H9 (cell line): ENCODE measurements at regions not wholly inside any gene's neighbourhood (a gene's known extent, or its start where the extent isn't known, plus 50 kb on each side); places are given as distances from the start of the nearest gene placed in this dataset.

Source experiments
- DNase-seq: peaks from one replicate; pipeline ENCODE4 v3.0.0-alpha.2; 2017
- H2AFZ ChIP-seq: one replicate; pipeline ENCODE4 v1.6.1; 2013; ENCODE audit warnings: mild to moderate bottlenecking, low read length, control low read depth, moderate library complexity
- H2AK5ac ChIP-seq: 2 replicates; pipeline ENCODE4 v1.6.1; 2013; ENCODE audit warnings: low read length, control low read depth, mixed read lengths; ENCODE audit not compliant: insufficient read length
- H2BK120ac ChIP-seq: one replicate; pipeline ENCODE4 v1.6.1; 2013; ENCODE audit warnings: low read depth, mild to moderate bottlenecking, low read length, control low read depth, inconsistent platforms; ENCODE audit not compliant: poor library complexity, severe bottlenecking
- H2BK12ac ChIP-seq: 2 replicates; pipeline ENCODE4 v1.6.1; 2013; ENCODE audit warnings: low read length, control low read depth, mixed read lengths, low read depth; ENCODE audit not compliant: insufficient read length
- H2BK15ac ChIP-seq: 2 replicates; pipeline ENCODE4 v1.6.1; 2013; ENCODE audit warnings: low read depth, low read length, control low read depth
- H2BK20ac ChIP-seq: one replicate; pipeline ENCODE4 v1.6.1; 2013; ENCODE audit warnings: low read depth, mild to moderate bottlenecking, low read length, control low read depth, inconsistent platforms; ENCODE audit not compliant: poor library complexity, severe bottlenecking
- H2BK5ac ChIP-seq: 2 replicates; pipeline ENCODE4 v1.6.1; 2013; ENCODE audit warnings: low read length, control low read depth, mixed read lengths; ENCODE audit not compliant: insufficient read length
- H3K14ac ChIP-seq: 2 replicates; pipeline ENCODE4 v1.6.1; 2013; ENCODE audit warnings: low read length, control low read depth; ENCODE audit not compliant: insufficient read depth
- H3K18ac ChIP-seq: 2 replicates; pipeline ENCODE4 v1.6.1; 2013; ENCODE audit warnings: low read depth, mild to moderate bottlenecking, mixed read lengths, low read length, control low read depth; ENCODE audit not compliant: insufficient read length
- H3K23ac ChIP-seq: 2 replicates; pipeline ENCODE4 v1.6.1; 2013; ENCODE audit warnings: low read length, control low read depth, mixed read lengths, low read depth; ENCODE audit not compliant: insufficient read length
- H3K23me2 ChIP-seq: 2 replicates; pipeline ENCODE4 v1.6.1; 2013; ENCODE audit warnings: low read depth, mild to moderate bottlenecking, mixed read lengths, low read length, control low read depth; ENCODE audit not compliant: insufficient read length, poor library complexity, severe bottlenecking
- H3K27ac ChIP-seq: 2 replicates; pipeline ENCODE4 v1.5.1; 2013; ENCODE audit warnings: low read length, control low read depth, mixed read lengths, low read depth; ENCODE audit not compliant: insufficient read length
- H3K27me3 ChIP-seq: 2 replicates; pipeline ENCODE4 v1.6.1; 2013; ENCODE audit warnings: low read length, control low read depth, inconsistent platforms; ENCODE audit not compliant: insufficient read depth
- H3K4ac ChIP-seq: 2 replicates; pipeline ENCODE4 v1.6.1; 2013; ENCODE audit warnings: low read depth, mild to moderate bottlenecking, control low read depth, inconsistent platforms, low read length, moderate library complexity
- H3K4me1 ChIP-seq: 2 replicates; pipeline ENCODE4 v1.6.1; 2013; ENCODE audit warnings: low read length, control low read depth, inconsistent platforms; ENCODE audit not compliant: insufficient read depth
- H3K4me2 ChIP-seq: 2 replicates; pipeline ENCODE4 v1.6.1; 2013; ENCODE audit warnings: low read length, control low read depth, mixed read lengths; ENCODE audit not compliant: insufficient read length, insufficient read depth
- H3K56ac ChIP-seq: 2 replicates; pipeline ENCODE4 v1.6.1; 2013; ENCODE audit warnings: low read depth, mild to moderate bottlenecking, mixed read lengths, low read length, control low read depth; ENCODE audit not compliant: insufficient read length
- H3K79me1 ChIP-seq: 2 replicates; pipeline ENCODE4 v1.6.1; 2013; ENCODE audit warnings: low read depth, mild to moderate bottlenecking, moderate library complexity, low read length, control low read depth, inconsistent platforms; ENCODE audit not compliant: insufficient read depth, poor library complexity, severe bottlenecking
- H3K79me2 ChIP-seq: 2 replicates; pipeline ENCODE4 v1.6.1; 2013; ENCODE audit warnings: low read length, control low read depth, inconsistent platforms; ENCODE audit not compliant: insufficient read depth
- H3K9ac ChIP-seq: 2 replicates; pipeline ENCODE4 v1.6.1; 2013; ENCODE audit warnings: low read length, control low read depth, mixed read lengths; ENCODE audit not compliant: insufficient read length; ENCODE audit errors: extremely low read depth
- H3K9me3 ChIP-seq: one replicate; pipeline ENCODE4 v1.6.1; 2013; ENCODE audit warnings: low read depth, low read length, inconsistent platforms; ENCODE audit not compliant: control insufficient read depth
- H3T11ph ChIP-seq: one replicate; pipeline ENCODE4 v1.6.1; 2013; ENCODE audit warnings: mild to moderate bottlenecking, low read length, control low read depth, inconsistent platforms
- H4K20me1 ChIP-seq: one replicate; pipeline ENCODE4 v1.6.1; 2013; ENCODE audit not compliant: control insufficient read depth, insufficient read length, insufficient read depth
- H4K5ac ChIP-seq: 2 replicates; pipeline ENCODE4 v1.6.1; 2013; ENCODE audit warnings: low read depth, mild to moderate bottlenecking, mixed read lengths, low read length, control low read depth; ENCODE audit not compliant: insufficient read length
- H4K8ac ChIP-seq: replicated peaks from 2 replicates; pipeline ENCODE4 v1.6.1; 2013; ENCODE audit warnings: low read length, control low read depth, mixed read lengths, low read depth; ENCODE audit not compliant: insufficient read length
- H4K91ac ChIP-seq: 2 replicates; pipeline ENCODE4 v1.6.1; 2013; ENCODE audit warnings: low read depth, mild to moderate bottlenecking, moderate library complexity, mixed read lengths, low read length, control low read depth; ENCODE audit not compliant: insufficient read length
- H3K27ac Mint-ChIP-seq, 3 experiments: 2 replicates in 2 of 3; 3 replicates in 1 of 3; pipeline ENCODE4 v1.8.0; 2020 to 2021; ENCODE audit warnings: mixed read lengths in 3 of 3, mild to moderate bottlenecking in 1 of 3, moderate library complexity in 1 of 3
- H3K27me3 Mint-ChIP-seq: 2 replicates; pipeline ENCODE4 v1.8.0; 2021; ENCODE audit warnings: low read depth, mild to moderate bottlenecking, moderate library complexity, mixed read lengths
- H3K36me3 Mint-ChIP-seq, 3 experiments: 2 replicates in 2 of 3; 3 replicates in 1 of 3; pipeline ENCODE4 v1.8.0; 2020 to 2021; ENCODE audit warnings: low read depth in 3 of 3, mixed read lengths in 3 of 3; ENCODE audit not compliant: insufficient read depth in 1 of 3
- H3K4me1 Mint-ChIP-seq, 2 experiments: 2 replicates each; pipeline ENCODE4 v1.8.0; 2020; ENCODE audit warnings: mixed read lengths in 2 of 2
- H3K4me3 Mint-ChIP-seq, 2 experiments: 2 replicates in 1 of 2; 3 replicates in 1 of 2; pipeline ENCODE4 v1.8.0; 2020 to 2021; ENCODE audit warnings: mild to moderate bottlenecking in 2 of 2, mixed read lengths in 2 of 2, moderate library complexity in 1 of 2
- H3K9me3 Mint-ChIP-seq, 2 experiments: 2 replicates in 1 of 2; 3 replicates in 1 of 2; pipeline ENCODE4 v1.8.0; 2020; ENCODE audit warnings: mild to moderate bottlenecking in 2 of 2, mixed read lengths in 2 of 2, moderate library complexity in 1 of 2
- WGBS: extraction: QIAGEN DNeasy Blood & Tissue Kit; methylation state at CpG from one replicate; pipeline ENCODE4 v1.1.7; 2013; ENCODE audit warnings: missing lambda C conversion rate, low lambda C conversion rate, mixed read lengths; ENCODE audit not compliant: insufficient read length; ENCODE audit errors: extremely low coverage; 5-methylcytosine and 5-hydroxymethylcytosine counted together
- TF ChIP-seq, protein P1 (sequence below): fragments of 200-600 bp; sonication (generic); conservative IDR thresholded peaks from 3 replicates; pipeline ENCODE4 v1.8.0; 2021; ENCODE audit warnings: antibody characterized with exemption, mild to moderate bottlenecking

GRCh38 chr6:170051229-170052172 lies 239.4 kb downstream of the DLL1 start:
- Histone ChIP-seq H3K23ac (no peak overlapping the region), H4K5ac (no peak overlapping the region), H4K91ac (no peak overlapping the region), H2BK15ac (no peak overlapping the region), H3K4me1 (no peaks in the 10 kb centered on the region), H3K4me2 (no peak overlapping the region), H3K23me2 (no peaks in the 10 kb centered on the region), H3K14ac (no peak overlapping the region), H3K18ac (no peak overlapping the region), H3K79me2 (no peaks in the 10 kb centered on the region), H2AFZ (no peak overlapping the region), H4K20me1 (no peaks in the 10 kb centered on the region), H3T11ph (no peak overlapping the region), H2BK12ac (no peak overlapping the region), H2BK20ac (no peak overlapping the region), H3K9me3 (no peaks in the 10 kb centered on the region), H2BK5ac (no peak overlapping the region), H3K9ac (no peak overlapping the region), H3K27ac (no peak overlapping the region), H3K79me1 (no peaks in the 10 kb centered on the region), H4K8ac (no peak overlapping the region), H2BK120ac (no peak overlapping the region), H3K4ac (no peak overlapping the region), H3K56ac (no peak overlapping the region), H2AK5ac (no peak overlapping the region), H3K27me3 (no peaks in the 10 kb centered on the region)
- H3K27ac Mint-ChIP-seq: no peak overlapping the region; a peak in 1 of 7 replicates
- H3K36me3 Mint-ChIP-seq: peaks cover 5 to 15% (median 7%) of the 10 kb centered on the region in 3 experiments
- H3K4me1 Mint-ChIP-seq: peaks cover 0 to 6% of the 10 kb centered on the region in 2 experiments; a peak in 2 of 4 replicates
- H3K4me3 Mint-ChIP-seq: no peak overlapping the region; a peak in 1 of 5 replicates
- peaks cover 4% of the 10 kb centered on the region for H3K27me3 Mint-ChIP-seq
- WGBS: no CpG with 5 or more reads among the region's 30 CpGs
- TF ChIP-seq, protein P1, sequence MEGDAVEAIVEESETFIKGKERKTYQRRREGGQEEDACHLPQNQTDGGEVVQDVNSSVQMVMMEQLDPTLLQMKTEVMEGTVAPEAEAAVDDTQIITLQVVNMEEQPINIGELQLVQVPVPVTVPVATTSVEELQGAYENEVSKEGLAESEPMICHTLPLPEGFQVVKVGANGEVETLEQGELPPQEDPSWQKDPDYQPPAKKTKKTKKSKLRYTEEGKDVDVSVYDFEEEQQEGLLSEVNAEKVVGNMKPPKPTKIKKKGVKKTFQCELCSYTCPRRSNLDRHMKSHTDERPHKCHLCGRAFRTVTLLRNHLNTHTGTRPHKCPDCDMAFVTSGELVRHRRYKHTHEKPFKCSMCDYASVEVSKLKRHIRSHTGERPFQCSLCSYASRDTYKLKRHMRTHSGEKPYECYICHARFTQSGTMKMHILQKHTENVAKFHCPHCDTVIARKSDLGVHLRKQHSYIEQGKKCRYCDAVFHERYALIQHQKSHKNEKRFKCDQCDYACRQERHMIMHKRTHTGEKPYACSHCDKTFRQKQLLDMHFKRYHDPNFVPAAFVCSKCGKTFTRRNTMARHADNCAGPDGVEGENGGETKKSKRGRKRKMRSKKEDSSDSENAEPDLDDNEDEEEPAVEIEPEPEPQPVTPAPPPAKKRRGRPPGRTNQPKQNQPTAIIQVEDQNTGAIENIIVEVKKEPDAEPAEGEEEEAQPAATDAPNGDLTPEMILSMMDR: no peak
- H3K9me3 Mint-ChIP-seq: peaks cover 9 to 13% of the 10 kb centered on the region in 2 experiments
- no peak for DNase-seq
